PC-3 (cell line): ENCODE measurements at regions not wholly inside any gene's neighbourhood (a gene's known extent, or its start where the extent isn't known, plus 50 kb on each side); places are given as distances from the start of the nearest gene placed in this dataset.

Experiments used
- ATAC-seq: fragments of 200-7000 bp; cut with Tn5 transposase; 2 replicates; pipeline ENCODE4 v1.9.1; 2020; ENCODE audit warnings: mild to moderate bottlenecking, moderate library complexity
- BruUV-seq: library from RNA; stranded (reverse); fragments of 400-500 nt; replicated peaks from 2 replicates; lab custom pipeline; 2021; lab: Mats Ljungman, UMichigan
- CTCF ChIA-PET: fragments of 300-600 bp; sonication (Branson Sonifier 250); formaldehyde crosslinking; loops from one replicate; lab custom pipeline; 2022; ENCODE audit warnings: antibody characterized with exemption; lab: Charles Lee
- POLR2A ChIA-PET: fragments of 300-600 bp; sonication (Branson Sonifier 250); formaldehyde crosslinking; loops from one replicate; lab custom pipeline; 2022; ENCODE audit warnings: antibody characterized with exemption; ENCODE audit not compliant: unreplicated experiment; lab: Charles Lee
- DNase-seq: peaks from one replicate; pipeline ENCODE4 v3.0.0-alpha.2; 2015
- H2AFZ ChIP-seq: fragments of 300-600 bp; sonication (generic); 2 replicates; pipeline ENCODE4 v1.6.0; 2016; ENCODE audit warnings: antibody characterized with exemption, low read length
- H3F3A ChIP-seq: fragments of 300-600 bp; sonication (generic); one replicate; pipeline ENCODE4 v1.6.0; 2017; ENCODE audit warnings: antibody characterized with exemption, low read length, control low read depth, mild to moderate bottlenecking; ENCODE audit not compliant: unreplicated experiment
- H3K27ac ChIP-seq: fragments of 300-600 bp; sonication (generic); 2 replicates; pipeline ENCODE4 v1.5.1; 2016; ENCODE audit warnings: mild to moderate bottlenecking, low read length
- H3K27me3 ChIP-seq: fragments of 300-600 bp; sonication (generic); 2 replicates; pipeline ENCODE4 v1.6.1; 2016; ENCODE audit warnings: low read length, mixed read lengths
- H3K36me3 ChIP-seq: fragments of 300-600 bp; sonication (generic); 2 replicates; pipeline ENCODE4 v1.6.1; 2016; ENCODE audit warnings: low read depth, mixed run types, low read length, mixed read lengths
- H3K4me1 ChIP-seq: fragments of 300-600 bp; sonication (generic); 2 replicates; pipeline ENCODE4 v1.5.1; 2016; ENCODE audit warnings: low read length; ENCODE audit not compliant: insufficient read depth
- H3K4me2 ChIP-seq: fragments of 300-600 bp; sonication (generic); 2 replicates; pipeline ENCODE4 v1.6.0; 2016; ENCODE audit warnings: low read length
- H3K4me3 ChIP-seq: fragments of 300-600 bp; sonication (generic); 2 replicates; pipeline ENCODE4 v1.5.1; 2016; ENCODE audit warnings: mild to moderate bottlenecking, low read length, mixed read lengths
- H3K79me2 ChIP-seq: fragments of 300-600 bp; sonication (generic); 2 replicates; pipeline ENCODE4 v1.6.1; 2017; ENCODE audit warnings: low read length, mixed read lengths
- H3K9ac ChIP-seq: fragments of 300-600 bp; sonication (generic); 2 replicates; pipeline ENCODE4 v1.6.0; 2016; ENCODE audit warnings: mild to moderate bottlenecking, low read length
- H3K9me2 ChIP-seq: fragments of 300-600 bp; sonication (generic); replicated peaks from 2 replicates; pipeline ENCODE4 v1.6.1; 2016; ENCODE audit warnings: mixed run types, low read length, mixed read lengths
- H3K9me3 ChIP-seq: fragments of 300-600 bp; sonication (generic); 2 replicates; pipeline ENCODE4 v1.6.1; 2016; ENCODE audit warnings: low read length, mixed read lengths
- H4K20me1 ChIP-seq: fragments of 300-600 bp; sonication (generic); 2 replicates; pipeline ENCODE4 v1.6.1; 2016; ENCODE audit warnings: low read length, mixed read lengths
- EZH2 ChIP-seq: fragments of 300-600 bp; sonication (generic); IDR thresholded peaks from one replicate; pipeline ENCODE4 v1.6.1; 2017; ENCODE audit warnings: antibody characterized with exemption, mild to moderate bottlenecking, low read length; ENCODE audit not compliant: unreplicated experiment
- EZH2phosphoT487 ChIP-seq: fragments of 300-600 bp; sonication (generic); IDR thresholded peaks from 2 replicates; pipeline ENCODE4 v1.6.1; 2018; ENCODE audit warnings: mild to moderate bottlenecking, antibody characterized with exemption, low read length, borderline replicate concordance
- intact Hi-C: fragments of 100-400 bp; cut with micrococcal nuclease; formaldehyde crosslinking; loops from 2 replicates; pipeline ENCODE4 v1.9.0; 2023
- TF ChIP-seq, protein P1 (sequence below): fragments of 300-600 bp; sonication (generic); conservative IDR thresholded peaks from 2 replicates; pipeline ENCODE4 v1.5.1; 2017; ENCODE audit warnings: antibody characterized with exemption, low read depth, mild to moderate bottlenecking, low read length

DNA sequence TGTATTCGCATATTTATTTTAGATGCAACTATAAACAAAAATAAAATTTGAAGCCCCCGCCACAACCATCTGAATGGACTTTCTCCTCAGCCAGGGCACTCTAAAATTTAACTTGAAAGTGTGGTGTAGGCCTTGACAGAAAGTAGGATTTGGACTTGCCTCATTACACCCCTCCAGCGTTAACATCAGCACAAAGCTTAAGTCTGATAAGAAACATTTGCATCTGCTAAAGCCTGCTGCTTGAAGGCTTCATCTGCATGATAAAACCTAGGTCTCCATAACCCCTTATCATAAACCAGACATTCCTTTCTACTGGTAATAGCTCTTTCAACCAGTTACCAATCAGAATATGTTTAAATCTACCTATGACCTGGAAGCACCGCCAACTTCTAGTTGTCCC, 1046.5 kb downstream of the FAT4 start:
- no peaks in the 10 kb centered on the region for H4K20me1 ChIP-seq
- TF ChIP-seq EZH2 (no peak), EZH2phosphoT487 (no peak)
- TF ChIP-seq, protein P1, sequence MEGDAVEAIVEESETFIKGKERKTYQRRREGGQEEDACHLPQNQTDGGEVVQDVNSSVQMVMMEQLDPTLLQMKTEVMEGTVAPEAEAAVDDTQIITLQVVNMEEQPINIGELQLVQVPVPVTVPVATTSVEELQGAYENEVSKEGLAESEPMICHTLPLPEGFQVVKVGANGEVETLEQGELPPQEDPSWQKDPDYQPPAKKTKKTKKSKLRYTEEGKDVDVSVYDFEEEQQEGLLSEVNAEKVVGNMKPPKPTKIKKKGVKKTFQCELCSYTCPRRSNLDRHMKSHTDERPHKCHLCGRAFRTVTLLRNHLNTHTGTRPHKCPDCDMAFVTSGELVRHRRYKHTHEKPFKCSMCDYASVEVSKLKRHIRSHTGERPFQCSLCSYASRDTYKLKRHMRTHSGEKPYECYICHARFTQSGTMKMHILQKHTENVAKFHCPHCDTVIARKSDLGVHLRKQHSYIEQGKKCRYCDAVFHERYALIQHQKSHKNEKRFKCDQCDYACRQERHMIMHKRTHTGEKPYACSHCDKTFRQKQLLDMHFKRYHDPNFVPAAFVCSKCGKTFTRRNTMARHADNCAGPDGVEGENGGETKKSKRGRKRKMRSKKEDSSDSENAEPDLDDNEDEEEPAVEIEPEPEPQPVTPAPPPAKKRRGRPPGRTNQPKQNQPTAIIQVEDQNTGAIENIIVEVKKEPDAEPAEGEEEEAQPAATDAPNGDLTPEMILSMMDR, result no peak
- no TSS peak for BruUV-seq
- no peak overlapping the region for H3K4me3 ChIP-seq
- H3F3A ChIP-seq, result no peaks in the 10 kb centered on the region
- no peaks in the 10 kb centered on the region for H3K9me3 ChIP-seq
- intact Hi-C loops, result no loop called here
- no peaks in the 10 kb centered on the region for H3K27me3 ChIP-seq
- H3K27ac ChIP-seq, result no peak overlapping the region
- H3K4me2 ChIP-seq, result no peak overlapping the region
- H3K9me2 ChIP-seq, result no peaks in the 10 kb centered on the region
- no peaks in the 10 kb centered on the region for H3K79me2 ChIP-seq
- no peaks in the 10 kb centered on the region for H3K4me1 ChIP-seq
- no peak overlapping the region for H3K9ac ChIP-seq
- H2AFZ ChIP-seq, result no peak overlapping the region
- DNase-seq, result no peak
- ATAC-seq, result no peak
- CTCF ChIA-PET, result no interaction called here
- POLR2A ChIA-PET, result no interaction called here
- H3K36me3 ChIP-seq, result no peaks in the 10 kb centered on the region

DNA sequence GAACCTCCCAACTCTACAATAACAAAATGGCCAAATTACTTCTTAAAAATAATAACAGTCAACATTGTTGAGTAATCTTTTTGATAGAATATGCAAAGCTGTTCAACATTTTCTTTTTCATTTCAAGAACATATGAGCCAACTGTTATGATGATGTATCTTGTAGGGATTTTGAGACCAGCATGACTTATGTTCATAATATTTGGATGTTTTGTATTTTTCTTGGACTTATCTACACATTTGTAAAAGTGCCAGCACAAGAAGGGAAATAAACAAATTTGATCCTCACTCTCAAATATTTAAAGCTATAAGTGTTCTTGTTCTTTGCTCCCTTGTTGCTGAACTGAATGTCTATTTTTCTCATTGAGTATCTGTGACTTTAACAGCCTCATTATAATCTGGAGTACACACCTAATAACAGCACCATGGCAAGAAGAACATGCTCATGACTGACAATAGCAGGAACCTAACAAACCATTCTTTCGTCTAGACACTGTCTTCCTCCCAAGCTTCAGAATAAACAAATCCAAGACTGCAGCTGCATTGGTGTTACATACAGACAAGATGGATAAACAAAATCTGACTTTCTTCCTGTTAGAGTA, 1049.7 kb downstream of the FAT4 start:
- Histone ChIP-seq H3F3A (no peaks in the 10 kb centered on the region), H4K20me1 (no peaks in the 10 kb centered on the region), H3K27me3 (no peaks in the 10 kb centered on the region), H3K4me2 (no peak overlapping the region), H3K9ac (no peak overlapping the region), H3K4me1 (no peaks in the 10 kb centered on the region), H3K9me2 (no peaks in the 10 kb centered on the region), H2AFZ (no peak overlapping the region), H3K4me3 (no peak overlapping the region), H3K36me3 (no peaks in the 10 kb centered on the region), H3K27ac (no peak overlapping the region), H3K79me2 (no peaks in the 10 kb centered on the region), H3K9me3 (no peaks in the 10 kb centered on the region)
- no peak for TF ChIP-seq EZH2
- no peak for TF ChIP-seq EZH2phosphoT487
- no peak for ATAC-seq
- no peak for DNase-seq
- POLR2A ChIA-PET, result no interaction called here
- BruUV-seq, result no TSS peak
- intact Hi-C loops, result no loop called here
- CTCF ChIA-PET, result no interaction called here

DNA sequence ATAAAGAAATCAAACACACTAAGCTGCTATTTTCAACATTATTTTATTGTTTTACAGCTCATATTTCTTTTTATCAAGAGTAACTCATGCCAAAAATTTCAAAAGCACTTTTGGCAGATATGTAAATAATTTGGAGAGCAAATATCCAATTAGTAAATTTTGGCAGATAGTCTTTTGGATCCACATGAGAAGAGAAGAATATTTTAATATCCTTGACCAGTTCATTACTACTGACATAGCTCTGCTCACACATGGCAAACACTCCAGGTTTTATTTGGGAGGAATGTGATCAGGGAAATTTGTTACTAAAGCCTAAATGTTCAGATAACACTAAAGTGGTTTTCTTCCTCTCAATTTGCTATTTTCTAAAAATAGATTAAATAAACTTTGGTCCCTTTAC, 1054.3 kb downstream of the FAT4 start:
- H3K27me3 ChIP-seq, result no peaks in the 10 kb centered on the region
- H2AFZ ChIP-seq, result no peak overlapping the region
- no peaks in the 10 kb centered on the region for H4K20me1 ChIP-seq
- CTCF ChIA-PET, result interaction anchor here (0.7 kb wide), 1 partner anchor 19 kb away, joined by 3 read pairs; no protein-coding TSS in a partner anchor
- no peak overlapping the region for H3K27ac ChIP-seq
- no peak for ATAC-seq
- no peak for DNase-seq
- no peak overlapping the region for H3K4me3 ChIP-seq
- no peak overlapping the region for H3K4me2 ChIP-seq
- H3K79me2 ChIP-seq, result no peaks in the 10 kb centered on the region
- H3F3A ChIP-seq, result no peaks in the 10 kb centered on the region
- intact Hi-C loops, result no loop called here
- BruUV-seq, result no TSS peak
- no peaks in the 10 kb centered on the region for H3K4me1 ChIP-seq
- no peaks in the 10 kb centered on the region for H3K9me3 ChIP-seq
- no peak overlapping the region for H3K9ac ChIP-seq
- no peaks in the 10 kb centered on the region for H3K9me2 ChIP-seq
- H3K36me3 ChIP-seq, result no peaks in the 10 kb centered on the region
- POLR2A ChIA-PET, result no interaction called here
- TF ChIP-seq, protein P1, result no peak
- no peak for TF ChIP-seq EZH2phosphoT487
- no peak for TF ChIP-seq EZH2
